Left kidney (tissue), 1 donor: ENCODE measurements at regions not wholly inside any gene's neighbourhood (a gene's known extent, or its start where the extent isn't known, plus 50 kb on each side); places are given as distances from the start of the nearest gene placed in this dataset.

Experiments
- DNase-seq: peaks from one replicate; pipeline ENCODE4 v3.0.0-alpha.2; 2013

- DNase-seq: no peak
Measured at GRCh38 chr21:39054066-39054465, 129.2 kb downstream of the PSMG1 start.

- no peak for DNase-seq
Measured at GRCh38 chr21:39053126-39053525, 130.1 kb downstream of the PSMG1 start.

GRCh38 chr21:39052718-39053117 is 130.5 kb downstream of the PSMG1 start:
- DNase-seq: no peak

- no peak for DNase-seq
Measured at GRCh38 chr21:39051588-39051949, 131.7 kb downstream of the PSMG1 start.

- no peak for DNase-seq
Measured at GRCh38 chr21:39050841-39051587, 132.2 kb downstream of the PSMG1 start.

- DNase-seq: no peak
Measured at GRCh38 chr21:39048574-39048973, 134.7 kb downstream of the PSMG1 start.

GRCh38 chr21:39048064-39048463 is 135.2 kb downstream of the PSMG1 start:
- no peak for DNase-seq

GRCh38 chr21:39047046-39047445 is 136.2 kb downstream of the PSMG1 start:
- DNase-seq: no peak

- DNase-seq: no peak
Measured at GRCh38 chr21:39046236-39046916, 136.9 kb downstream of the PSMG1 start.

- DNase-seq: no peak
Measured at GRCh38 chr21:39041816-39042215, 141.4 kb downstream of the PSMG1 start.

GRCh38 chr21:39040494-39041110 is 142.6 kb downstream of the PSMG1 start:
- no peak for DNase-seq

GRCh38 chr21:39037807-39038405 is 145.3 kb downstream of the PSMG1 start:
- no peak for DNase-seq

- no peak for DNase-seq
Measured at GRCh38 chr21:39036581-39036980, 146.7 kb downstream of the PSMG1 start.

- DNase-seq: no peak
Measured at GRCh38 chr21:39034590-39035536, 148.4 kb downstream of the PSMG1 start.

- DNase-seq: no peak
Measured at GRCh38 chr21:39033878-39034589, 149.2 kb downstream of the PSMG1 start.

GRCh38 chr21:39029900-39030884 is 153.1 kb downstream of the PSMG1 start:
- no peak for DNase-seq

GRCh38 chr21:39029086-39029755 is 154.0 kb downstream of the PSMG1 start:
- no peak for DNase-seq

- no peak for DNase-seq
Measured at GRCh38 chr21:39025198-39025597, 158.1 kb downstream of the PSMG1 start.

- no peak for DNase-seq
Measured at GRCh38 chr21:39024538-39024937, 158.7 kb downstream of the PSMG1 start.
